HG02884 (cell line): ENCODE measurements at regions not wholly inside any gene's neighbourhood (a gene's known extent, or its start where the extent isn't known, plus 50 kb on each side); places are given as distances from the start of the nearest gene placed in this dataset.

Experiments used
- ATAC-seq: cut with Tn5 transposase; IDR thresholded peaks from one replicate; pipeline ENCODE4 v1.9.1; 2021; ENCODE audit warnings: mild to moderate bottlenecking, moderate library complexity; ENCODE audit not compliant: unreplicated experiment

GRCh38 chr14:38850664-38851063 is 252.4 kb downstream of the SEC23A start:
- no peak for ATAC-seq

GRCh38 chr14:38848243-38848935 is 254.6 kb downstream of the SEC23A start:
- ATAC-seq, result no peak

- no peak for ATAC-seq
Measured at GRCh38 chr14:38847161-38847560, 255.9 kb downstream of the SEC23A start.

GRCh38 chr14:38839694-38840365 is 263.2 kb downstream of the SEC23A start:
- no peak for ATAC-seq

- ATAC-seq, result no peak
Measured at GRCh38 chr14:38838979-38839323, 264.1 kb downstream of the SEC23A start.

- ATAC-seq, result no peak
Measured at GRCh38 chr14:38838049-38838978, 264.7 kb downstream of the SEC23A start.

- ATAC-seq, result no peak
Measured at GRCh38 chr14:38837343-38838048, 265.5 kb downstream of the SEC23A start.

GRCh38 chr14:38836539-38836938 is 266.5 kb downstream of the SEC23A start:
- no peak for ATAC-seq

GRCh38 chr14:38835874-38836273 is 267.2 kb downstream of the SEC23A start:
- no peak for ATAC-seq

- no peak for ATAC-seq
Measured at GRCh38 chr14:38828183-38828827, 274.7 kb downstream of the SEC23A start.

- ATAC-seq, result no peak
Measured at GRCh38 chr14:38824706-38825105, 278.3 kb downstream of the SEC23A start.

GRCh38 chr14:38818555-38818954 is 284.5 kb downstream of the SEC23A start:
- ATAC-seq, result no peak

GRCh38 chr14:38808734-38809455 is 294.1 kb downstream of the SEC23A start:
- ATAC-seq, result no peak

- ATAC-seq, result no peak
Measured at GRCh38 chr14:38799671-38800070, 303.4 kb downstream of the SEC23A start.

GRCh38 chr14:38794677-38795076 is 308.4 kb downstream of the SEC23A start:
- ATAC-seq, result no peak

- no peak for ATAC-seq
Measured at GRCh38 chr14:38791862-38792261, 311.2 kb downstream of the SEC23A start.

GRCh38 chr14:38790916-38791315 is 312.1 kb downstream of the SEC23A start:
- ATAC-seq, result no peak

- no peak for ATAC-seq
Measured at GRCh38 chr14:38789805-38790204, 313.2 kb downstream of the SEC23A start.

GRCh38 chr14:38788060-38788459 is 315.0 kb downstream of the SEC23A start:
- no peak for ATAC-seq

- ATAC-seq, result no peak
Measured at GRCh38 chr14:38786921-38787320, 316.1 kb downstream of the SEC23A start.
